ENCODE measurements at regions not wholly inside any gene's neighbourhood (a gene's known extent, or its start where the extent isn't known, plus 50 kb on each side); places are given as distances from the start of the nearest gene placed in this dataset.
A peak's percentile ranks its signal among the peaks of the same experiment; 100 is the strongest.

- TF ChIP-seq POLR2A (IDR thresholded peaks at IDR 0.05; ENCODE audit: low read depth, low read length): no peak
- no peak for FAIRE-seq
- no peak for DNase-seq (ENCODE audit: insufficient read length, low spot score)
Observed at GRCh38 chr14:89621009-89621421, 204.0 kb upstream of the FOXN3 start.

- FAIRE-seq (no peak), DNase-seq (ENCODE audit: insufficient read length, low spot score) (no peak)
- TF ChIP-seq POLR2A (IDR thresholded peaks at IDR 0.05; ENCODE audit: low read depth, low read length): no peak
Observed at GRCh38 chr14:89620436-89620835, 203.4 kb upstream of the FOXN3 start.

- FAIRE-seq (no peak), DNase-seq (ENCODE audit: insufficient read length, low spot score) (no peak)
- no peak for TF ChIP-seq POLR2A (IDR thresholded peaks at IDR 0.05; ENCODE audit: low read depth, low read length)
Observed at GRCh38 chr14:89619596-89619995, 202.6 kb upstream of the FOXN3 start.

- no peak for TF ChIP-seq POLR2A (IDR thresholded peaks at IDR 0.05; ENCODE audit: low read depth, low read length)
- DNase-seq (ENCODE audit: insufficient read length, low spot score): peak; percentile 35
- no peak for FAIRE-seq
Observed at GRCh38 chr14:89618811-89619551, 201.9 kb upstream of the FOXN3 start.

GRCh38 chr14:89618330-89618708 lies 201.3 kb upstream of the FOXN3 start:
- no peak for TF ChIP-seq POLR2A (IDR thresholded peaks at IDR 0.05; ENCODE audit: low read depth, low read length)
- FAIRE-seq (no peak), DNase-seq (ENCODE audit: insufficient read length, low spot score) (no peak)

- TF ChIP-seq POLR2A (IDR thresholded peaks at IDR 0.05; ENCODE audit: low read depth, low read length): no peak
- DNase-seq (ENCODE audit: insufficient read length, low spot score) (no peak), FAIRE-seq (no peak)
Observed at GRCh38 chr14:89617481-89618329, 200.7 kb upstream of the FOXN3 start.

- TF ChIP-seq POLR2A (IDR thresholded peaks at IDR 0.05; ENCODE audit: low read depth, low read length): no peak
- FAIRE-seq: no peak
- DNase-seq (ENCODE audit: insufficient read length, low spot score): no peak
Observed at GRCh38 chr14:89616852-89617341, 199.9 kb upstream of the FOXN3 start.

- FAIRE-seq: no peak
- no peak for TF ChIP-seq POLR2A (IDR thresholded peaks at IDR 0.05; ENCODE audit: low read depth, low read length)
Observed at GRCh38 chr14:89616425-89616824, 199.4 kb upstream of the FOXN3 start.

GRCh38 chr14:89615421-89615820 lies 198.4 kb upstream of the FOXN3 start:
- TF ChIP-seq POLR2A (IDR thresholded peaks at IDR 0.05; ENCODE audit: low read depth, low read length): no peak
- DNase-seq (ENCODE audit: insufficient read length, low spot score): no peak
- no peak for FAIRE-seq

More at GRCh38 chr14:89616425-89616824, 199.4 kb upstream of the FOXN3 start:
- DNase-seq (ENCODE audit: insufficient read length, low spot score): no peak

- no peak for DNase-seq (ENCODE audit: insufficient read length, low spot score)
- no peak for FAIRE-seq
- TF ChIP-seq POLR2A (IDR thresholded peaks at IDR 0.05; ENCODE audit: low read depth, low read length): no peak
Observed at GRCh38 chr14:89614009-89614691, 197.1 kb upstream of the FOXN3 start.

- FAIRE-seq (no peak), DNase-seq (ENCODE audit: insufficient read length, low spot score) (no peak)
- no peak for TF ChIP-seq POLR2A (IDR thresholded peaks at IDR 0.05; ENCODE audit: low read depth, low read length)
Observed at GRCh38 chr14:89613260-89614008, 196.4 kb upstream of the FOXN3 start.

GRCh38 chr14:89609500-89610100 lies 192.6 kb upstream of the FOXN3 start:
- DNase-seq (ENCODE audit: insufficient read length, low spot score): no peak
- no peak for TF ChIP-seq POLR2A (IDR thresholded peaks at IDR 0.05; ENCODE audit: low read depth, low read length)
- no peak for FAIRE-seq

GRCh38 chr14:89607453-89607852 lies 190.4 kb upstream of the FOXN3 start:
- FAIRE-seq (no peak), DNase-seq (ENCODE audit: insufficient read length, low spot score) (no peak)
- TF ChIP-seq POLR2A (IDR thresholded peaks at IDR 0.05; ENCODE audit: low read depth, low read length): no peak

All from H54 (cell line).